A673 (cell line): ENCODE measurements at regions not wholly inside any gene's neighbourhood (a gene's known extent, or its start where the extent isn't known, plus 50 kb on each side); places are given as distances from the start of the nearest gene placed in this dataset.

ENCODE experiments used
- BruUV-seq: library from RNA; stranded (reverse); fragments of 400-500 nt; replicated peaks from 2 replicates; lab custom pipeline; 2021; lab: Mats Ljungman, UMichigan
- CTCF ChIA-PET: fragments of 300-600 bp; sonication (Branson Sonifier 250); formaldehyde crosslinking; loops from one replicate; lab custom pipeline; 2022; ENCODE audit warnings: antibody characterized with exemption; lab: Charles Lee
- POLR2A ChIA-PET: fragments of 300-600 bp; sonication (Branson Sonifier 250); formaldehyde crosslinking; loops from one replicate; lab custom pipeline; 2022; ENCODE audit warnings: antibody characterized with exemption; ENCODE audit not compliant: low non-redundant PET; lab: Charles Lee
- DNase-seq: peaks from one replicate; pipeline ENCODE4 v3.0.0-alpha.2; 2015; ENCODE audit warnings: low spot score
- H3K27ac ChIP-seq: fragments of 200-600 bp; sonication (generic); 2 replicates; pipeline ENCODE4 v1.5.1; 2016; ENCODE audit warnings: mixed run types, low read depth, mild to moderate bottlenecking, mixed read lengths, antibody characterized with exemption, low read length; ENCODE audit not compliant: poor library complexity, severe bottlenecking
- H3K27me3 ChIP-seq: fragments of 200-600 bp; sonication (generic); replicated peaks from 2 replicates; pipeline ENCODE4 v1.6.1; 2017; ENCODE audit warnings: mixed run types, low read depth, mild to moderate bottlenecking, mixed read lengths, antibody characterized with exemption, low read length; ENCODE audit not compliant: insufficient read depth, poor library complexity
- H3K36me3 ChIP-seq: fragments of 200-600 bp; sonication (generic); 2 replicates; pipeline ENCODE4 v1.6.1; 2016; ENCODE audit warnings: mixed run types, mild to moderate bottlenecking, mixed read lengths, antibody characterized with exemption, low read length; ENCODE audit not compliant: insufficient read depth, poor library complexity, severe bottlenecking
- H3K4me1 ChIP-seq: fragments of 200-600 bp; sonication (generic); 2 replicates; pipeline ENCODE4 v1.6.1; 2017; ENCODE audit warnings: mixed run types, mild to moderate bottlenecking, mixed read lengths, antibody characterized with exemption, low read length; ENCODE audit not compliant: insufficient read depth, poor library complexity, severe bottlenecking
- H3K4me3 ChIP-seq: fragments of 200-600 bp; sonication (generic); 2 replicates; pipeline ENCODE4 v1.5.1; 2016; ENCODE audit warnings: low read depth, mixed run types, mild to moderate bottlenecking, mixed read lengths, low read length; ENCODE audit not compliant: poor library complexity, severe bottlenecking
- H3K9me3 ChIP-seq: fragments of 200-600 bp; sonication (generic); 2 replicates; pipeline ENCODE4 v1.6.1; 2016; ENCODE audit warnings: mixed run types, low read depth, mild to moderate bottlenecking, mixed read lengths, antibody characterized with exemption, low read length; ENCODE audit not compliant: poor library complexity, severe bottlenecking
- EZH2 ChIP-seq: fragments of 200-600 bp; sonication (generic); IDR thresholded peaks from 2 replicates; pipeline ENCODE4 v1.6.1; 2017; ENCODE audit warnings: borderline replicate concordance, low read depth, mild to moderate bottlenecking, mixed read lengths, antibody characterized with exemption, low read length; ENCODE audit not compliant: poor library complexity, severe bottlenecking
- intact Hi-C: fragments of 100-400 bp; cut with micrococcal nuclease; formaldehyde crosslinking; loops from one replicate; pipeline ENCODE4 v1.10.0; 2022; ENCODE audit not compliant: unreplicated experiment
- TF ChIP-seq, protein P1 (sequence below): fragments of 300-800, 200-600 bp; sonication (generic); conservative IDR thresholded peaks from 2 replicates; pipeline ENCODE4 v1.5.1; 2017; ENCODE audit warnings: low read depth, mild to moderate bottlenecking, antibody characterized with exemption, low read length, moderate library complexity, mixed read lengths

- DNase-seq, result no peak
- Histone ChIP-seq H3K4me3 (no peak overlapping the region), H3K9me3 (no peaks in the 10 kb centered on the region), H3K27me3 (no peaks in the 10 kb centered on the region), H3K27ac (no peak overlapping the region), H3K4me1 (peaks cover 44% of the 10 kb centered on the region), H3K36me3 (no peaks in the 10 kb centered on the region)
- TF ChIP-seq, protein P1, sequence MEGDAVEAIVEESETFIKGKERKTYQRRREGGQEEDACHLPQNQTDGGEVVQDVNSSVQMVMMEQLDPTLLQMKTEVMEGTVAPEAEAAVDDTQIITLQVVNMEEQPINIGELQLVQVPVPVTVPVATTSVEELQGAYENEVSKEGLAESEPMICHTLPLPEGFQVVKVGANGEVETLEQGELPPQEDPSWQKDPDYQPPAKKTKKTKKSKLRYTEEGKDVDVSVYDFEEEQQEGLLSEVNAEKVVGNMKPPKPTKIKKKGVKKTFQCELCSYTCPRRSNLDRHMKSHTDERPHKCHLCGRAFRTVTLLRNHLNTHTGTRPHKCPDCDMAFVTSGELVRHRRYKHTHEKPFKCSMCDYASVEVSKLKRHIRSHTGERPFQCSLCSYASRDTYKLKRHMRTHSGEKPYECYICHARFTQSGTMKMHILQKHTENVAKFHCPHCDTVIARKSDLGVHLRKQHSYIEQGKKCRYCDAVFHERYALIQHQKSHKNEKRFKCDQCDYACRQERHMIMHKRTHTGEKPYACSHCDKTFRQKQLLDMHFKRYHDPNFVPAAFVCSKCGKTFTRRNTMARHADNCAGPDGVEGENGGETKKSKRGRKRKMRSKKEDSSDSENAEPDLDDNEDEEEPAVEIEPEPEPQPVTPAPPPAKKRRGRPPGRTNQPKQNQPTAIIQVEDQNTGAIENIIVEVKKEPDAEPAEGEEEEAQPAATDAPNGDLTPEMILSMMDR, result no peak
- TF ChIP-seq EZH2, result no peak
- ChIA-PET CTCF (no interaction called here), POLR2A (no interaction called here)
- intact Hi-C loops, result no loop called here
- no TSS peak for BruUV-seq
These were observed 1135.0 kb upstream of the WWC1 start for GRCh38 chr5:167156446-167156845.

DNA sequence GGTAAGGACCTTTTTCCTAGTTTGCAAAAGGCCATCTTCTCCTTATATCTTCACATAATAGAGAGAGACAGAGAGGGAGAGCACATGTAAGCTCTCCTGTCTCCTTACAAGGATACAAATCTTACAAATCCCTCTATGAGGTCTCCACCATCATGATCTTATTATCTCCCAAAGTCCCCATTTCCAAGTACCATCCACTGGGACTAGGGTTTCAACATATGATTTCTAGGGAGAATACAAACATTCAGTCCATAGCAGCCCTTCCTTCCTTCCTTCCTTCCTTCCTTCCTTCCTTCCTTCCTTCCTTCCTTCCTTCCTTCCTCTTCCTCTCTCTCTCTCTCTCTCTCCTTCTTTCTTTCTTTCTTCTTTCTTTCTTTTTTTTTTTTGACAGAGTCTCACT lies 1132.9 kb upstream of the WWC1 start:
- peak overlapping the region; percentile 92 for H3K27ac ChIP-seq
- no peaks in the 10 kb centered on the region for H3K9me3 ChIP-seq
- no peak overlapping the region for H3K4me3 ChIP-seq
- ChIA-PET POLR2A (interaction anchor here (0.7 kb wide), 1 partner anchor 415 kb away, joined by 22 read pairs; no protein-coding TSS in a partner anchor), CTCF (no interaction called here)
- peaks cover 49% of the 10 kb centered on the region for H3K4me1 ChIP-seq
- intact Hi-C loops, result no loop called here
- no peaks in the 10 kb centered on the region for H3K27me3 ChIP-seq
- H3K36me3 ChIP-seq, result no peaks in the 10 kb centered on the region
- TF ChIP-seq EZH2, result no peak
- TF ChIP-seq, protein P1, result no peak
- DNase-seq, result peak; percentile 78
- BruUV-seq, result no TSS peak

- intact Hi-C loops, result loop anchor here (2.0 kb wide), 1 partner anchor 734 kb away; no protein-coding TSS in a partner anchor
- TF ChIP-seq, protein P1, result no peak
- TF ChIP-seq EZH2, result no peak
- peak overlapping the region; percentile 78 for H3K27ac ChIP-seq
- ChIA-PET POLR2A (no interaction called here), CTCF (no interaction called here)
- no TSS peak for BruUV-seq
- no peak overlapping the region for H3K4me3 ChIP-seq
- H3K4me1 ChIP-seq, result peaks cover 49% of the 10 kb centered on the region
- H3K36me3 ChIP-seq, result no peaks in the 10 kb centered on the region
- H3K9me3 ChIP-seq, result no peaks in the 10 kb centered on the region
- peak; percentile 79 for DNase-seq
- H3K27me3 ChIP-seq, result no peaks in the 10 kb centered on the region
These were observed 1131.1 kb upstream of the WWC1 start for GRCh38 chr5:167160388-167160787.
